ENCODE measurements at regions not wholly inside any gene's neighbourhood (a gene's known extent, or its start where the extent isn't known, plus 50 kb on each side); places are given as distances from the start of the nearest gene placed in this dataset.

- DNase-seq: no peak
- ATAC-seq (ENCODE audit: low read depth in 2 of 2): no peak
- Mint-ChIP-seq H3K4me3 (no peak overlapping the region), H3K4me1 (peaks cover 0 to 5% (median 0%) of the 10 kb centered on the region in 3 donors), H3K9me3 (no peaks in the 10 kb centered on the region), H3K36me3 (no peaks in the 10 kb centered on the region), H3K27ac (no peak overlapping the region), H3K27me3 (peaks cover 0 to 5% (median 0%) of the 10 kb centered on the region in 3 donors)
Observed at GRCh38 chr4:143762511-143762910, 62.0 kb upstream of the FREM3 start.
